LNCaP clone FGC (cell line): ENCODE measurements at regions not wholly inside any gene's neighbourhood (a gene's known extent, or its start where the extent isn't known, plus 50 kb on each side); places are given as distances from the start of the nearest gene placed in this dataset.

Source experiments
- DNase-seq: peaks from one replicate; pipeline ENCODE4 v3.0.0-alpha.2; 2011; ENCODE audit warnings: low read depth
- H3K4me3 ChIP-seq: 2 replicates; pipeline ENCODE4 v1.5.1; 2011; ENCODE audit warnings: mild to moderate bottlenecking, low read depth, low read length, control low read depth
- CTCF ChIP-seq: IDR thresholded peaks from 2 replicates; pipeline ENCODE4 v1.5.1; 2012; ENCODE audit warnings: mild to moderate bottlenecking; ENCODE audit not compliant: control insufficient read depth, insufficient read depth; ENCODE audit errors: extremely low read depth

- DNase-seq, result peak; percentile 43
- H3K4me3 ChIP-seq, result 0 out of 2 replicates have a peak overlapping the region, but pooled peaks have one; percentile 13
- TF ChIP-seq CTCF, result no peak
Observed at GRCh38 chr3:178236555-178237277, 299.5 kb upstream of the KCNMB2 start.

GRCh38 chr3:178238179-178238578 lies 298.1 kb upstream of the KCNMB2 start:
- H3K4me3 ChIP-seq, result no peak overlapping the region
- DNase-seq, result no peak
- TF ChIP-seq CTCF, result no peak

GRCh38 chr3:178244733-178245709 lies 291.2 kb upstream of the KCNMB2 start:
- no peak for DNase-seq
- TF ChIP-seq CTCF, result no peak
- no peak overlapping the region for H3K4me3 ChIP-seq

- H3K4me3 ChIP-seq, result no peak overlapping the region
- no peak for DNase-seq
- no peak for TF ChIP-seq CTCF
Observed at GRCh38 chr3:178246004-178246403, 290.2 kb upstream of the KCNMB2 start.

- no peak overlapping the region for H3K4me3 ChIP-seq
- no peak for TF ChIP-seq CTCF
- peak; percentile 70 for DNase-seq
Observed at GRCh38 chr3:178255315-178255714, 280.9 kb upstream of the KCNMB2 start.

GRCh38 chr3:178257491-178257890 lies 278.7 kb upstream of the KCNMB2 start:
- DNase-seq, result no peak
- H3K4me3 ChIP-seq, result no peak overlapping the region
- no peak for TF ChIP-seq CTCF
